GM23338 (cell line): ENCODE measurements at regions not wholly inside any gene's neighbourhood (a gene's known extent, or its start where the extent isn't known, plus 50 kb on each side); places are given as distances from the start of the nearest gene placed in this dataset.

Source experiments
- ATAC-seq: fragments of 200-7000 bp; cut with Tn5 transposase; 3 replicates; pipeline ENCODE4 v1.9.1; 2020
- DNase-seq: peaks from one replicate; pipeline ENCODE4 v3.0.0-alpha.2; 2015; ENCODE audit warnings: low spot score
- H2AFZ ChIP-seq: fragments of 200-600 bp; sonication (generic); 2 replicates; pipeline ENCODE4 v1.8.0; 2016; ENCODE audit warnings: antibody characterized with exemption, mild to moderate bottlenecking, moderate library complexity
- H3F3A ChIP-seq: fragments of 200-600 bp; sonication (generic); replicated peaks from 2 replicates; pipeline ENCODE4 v1.8.0; 2017; ENCODE audit warnings: antibody characterized with exemption, mixed run types, low read depth
- H3K27ac ChIP-seq: fragments of 200-600 bp; sonication (generic); 2 replicates; pipeline ENCODE4 v1.6.1; 2016; ENCODE audit warnings: low read depth
- H3K27me3 ChIP-seq: fragments of 200-600 bp; sonication (generic); 2 replicates; pipeline ENCODE4 v1.8.0; 2016; ENCODE audit warnings: mild to moderate bottlenecking, mixed run types, moderate library complexity; ENCODE audit not compliant: insufficient read depth
- H3K36me3 ChIP-seq: fragments of 200-600 bp; sonication (generic); 2 replicates; pipeline ENCODE4 v1.8.0; 2016; ENCODE audit warnings: mild to moderate bottlenecking; ENCODE audit not compliant: insufficient read depth
- H3K4me1 ChIP-seq: fragments of 200-600 bp; sonication (generic); 2 replicates; pipeline ENCODE4 v1.8.0; 2016; ENCODE audit warnings: mild to moderate bottlenecking, moderate library complexity; ENCODE audit not compliant: insufficient read depth
- H3K4me2 ChIP-seq: fragments of 200-600 bp; sonication (generic); 2 replicates; pipeline ENCODE4 v1.7.1; 2017; ENCODE audit warnings: mixed run types
- H3K4me3 ChIP-seq: fragments of 200-600 bp; sonication (generic); 2 replicates; pipeline ENCODE4 v1.6.1; 2016; ENCODE audit warnings: mixed run types
- H3K79me2 ChIP-seq: fragments of 200-600 bp; sonication (generic); replicated peaks from 2 replicates; pipeline ENCODE4 v1.8.0; 2017; ENCODE audit warnings: mild to moderate bottlenecking; ENCODE audit not compliant: insufficient read depth
- H3K9me2 ChIP-seq: fragments of 200-600 bp; sonication (generic); 2 replicates; pipeline ENCODE4 v1.8.0; 2017; ENCODE audit not compliant: insufficient read depth
- H4K20me1 ChIP-seq: fragments of 200-600 bp; sonication (generic); replicated peaks from 2 replicates; pipeline ENCODE4 v1.8.0; 2017; ENCODE audit warnings: mild to moderate bottlenecking; ENCODE audit not compliant: insufficient read depth
- H3K27ac Mint-ChIP-seq: 2 replicates; pipeline ENCODE4 v1.8.0; 2020; ENCODE audit warnings: inconsistent platforms, mild to moderate bottlenecking, moderate library complexity, mixed read lengths
- H3K27me3 Mint-ChIP-seq: 3 replicates; pipeline ENCODE4 v1.8.0; 2022; ENCODE audit warnings: low read depth, mild to moderate bottlenecking, moderate library complexity, mixed read lengths, inconsistent platforms; ENCODE audit not compliant: insufficient read depth, poor library complexity
- H3K36me3 Mint-ChIP-seq: 3 replicates; pipeline ENCODE4 v1.8.0; 2021; ENCODE audit warnings: low read depth, mild to moderate bottlenecking, inconsistent platforms, moderate library complexity, mixed read lengths
- H3K4me1 Mint-ChIP-seq: 3 replicates; pipeline ENCODE4 v1.8.0; 2020; ENCODE audit warnings: mild to moderate bottlenecking, inconsistent platforms, mixed read lengths
- H3K4me3 Mint-ChIP-seq: 3 replicates; pipeline ENCODE4 v1.8.0; 2021; ENCODE audit warnings: moderate library complexity, mild to moderate bottlenecking, inconsistent platforms, mixed read lengths
- H3K9me3 Mint-ChIP-seq: 3 replicates; pipeline ENCODE4 v1.8.0; 2020; ENCODE audit warnings: moderate library complexity, mild to moderate bottlenecking, inconsistent platforms, mixed read lengths
- ZNF114 ChIP-seq: fragments of 250-450 bp; sonication (Bioruptor Pico); IDR thresholded peaks from 2 replicates; pipeline ENCODE4 v1.5.0; 2020; ENCODE audit warnings: mild to moderate bottlenecking, moderate library complexity
- TF ChIP-seq, protein P1 (sequence below), 2 experiments: fragments of 200-600 bp in 1 of 2; sonication (generic) in 1 of 2; conservative IDR thresholded peaks; 2 replicates each; pipeline versions ENCODE4 v1.5.1 to v1.6.1; 2016 to 2017; ENCODE audit warnings: antibody characterized with exemption in 2 of 2, low read depth in 2 of 2, mild to moderate bottlenecking in 2 of 2, moderate library complexity in 1 of 2
- TF ChIP-seq, protein P2 (sequence below): fragments of 250-450 bp; sonication (Bioruptor Pico); IDR thresholded peaks from 2 replicates; pipeline ENCODE4 v1.5.0; 2020; ENCODE audit warnings: mild to moderate bottlenecking, moderate library complexity

- Mint-ChIP-seq H3K4me1 (no peaks in the 10 kb centered on the region), H3K4me3 (no peak overlapping the region), H3K36me3 (no peaks in the 10 kb centered on the region), H3K27me3 (peaks cover 4% of the 10 kb centered on the region), H3K9me3 (peaks cover under 1% of the 10 kb centered on the region; the same call in 1 of the 3 replicates), H3K27ac (no peak overlapping the region)
- ATAC-seq (no peak), DNase-seq (no peak)
- H3K4me2 ChIP-seq = no peak overlapping the region
- peaks cover 22% of the 10 kb centered on the region for H3K9me2 ChIP-seq
- no peak overlapping the region for H2AFZ ChIP-seq
- no peaks in the 10 kb centered on the region for H3K79me2 ChIP-seq
- H3F3A ChIP-seq = no peaks in the 10 kb centered on the region
- no peak overlapping the region for H3K27ac ChIP-seq
- no peaks in the 10 kb centered on the region for H3K4me1 ChIP-seq
- H3K36me3 ChIP-seq = 0 out of 2 replicates have a peak, but pooled peaks cover 4% of the 10 kb centered on the region
- no peak overlapping the region for H3K4me3 ChIP-seq
- H4K20me1 ChIP-seq = no peaks in the 10 kb centered on the region
- TF ChIP-seq, protein P1, sequence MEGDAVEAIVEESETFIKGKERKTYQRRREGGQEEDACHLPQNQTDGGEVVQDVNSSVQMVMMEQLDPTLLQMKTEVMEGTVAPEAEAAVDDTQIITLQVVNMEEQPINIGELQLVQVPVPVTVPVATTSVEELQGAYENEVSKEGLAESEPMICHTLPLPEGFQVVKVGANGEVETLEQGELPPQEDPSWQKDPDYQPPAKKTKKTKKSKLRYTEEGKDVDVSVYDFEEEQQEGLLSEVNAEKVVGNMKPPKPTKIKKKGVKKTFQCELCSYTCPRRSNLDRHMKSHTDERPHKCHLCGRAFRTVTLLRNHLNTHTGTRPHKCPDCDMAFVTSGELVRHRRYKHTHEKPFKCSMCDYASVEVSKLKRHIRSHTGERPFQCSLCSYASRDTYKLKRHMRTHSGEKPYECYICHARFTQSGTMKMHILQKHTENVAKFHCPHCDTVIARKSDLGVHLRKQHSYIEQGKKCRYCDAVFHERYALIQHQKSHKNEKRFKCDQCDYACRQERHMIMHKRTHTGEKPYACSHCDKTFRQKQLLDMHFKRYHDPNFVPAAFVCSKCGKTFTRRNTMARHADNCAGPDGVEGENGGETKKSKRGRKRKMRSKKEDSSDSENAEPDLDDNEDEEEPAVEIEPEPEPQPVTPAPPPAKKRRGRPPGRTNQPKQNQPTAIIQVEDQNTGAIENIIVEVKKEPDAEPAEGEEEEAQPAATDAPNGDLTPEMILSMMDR (conservative IDR thresholded peaks at IDR 0.05; ENCODE audit: low read depth in 2 of 2) = no peak
- TF ChIP-seq, protein P2, sequence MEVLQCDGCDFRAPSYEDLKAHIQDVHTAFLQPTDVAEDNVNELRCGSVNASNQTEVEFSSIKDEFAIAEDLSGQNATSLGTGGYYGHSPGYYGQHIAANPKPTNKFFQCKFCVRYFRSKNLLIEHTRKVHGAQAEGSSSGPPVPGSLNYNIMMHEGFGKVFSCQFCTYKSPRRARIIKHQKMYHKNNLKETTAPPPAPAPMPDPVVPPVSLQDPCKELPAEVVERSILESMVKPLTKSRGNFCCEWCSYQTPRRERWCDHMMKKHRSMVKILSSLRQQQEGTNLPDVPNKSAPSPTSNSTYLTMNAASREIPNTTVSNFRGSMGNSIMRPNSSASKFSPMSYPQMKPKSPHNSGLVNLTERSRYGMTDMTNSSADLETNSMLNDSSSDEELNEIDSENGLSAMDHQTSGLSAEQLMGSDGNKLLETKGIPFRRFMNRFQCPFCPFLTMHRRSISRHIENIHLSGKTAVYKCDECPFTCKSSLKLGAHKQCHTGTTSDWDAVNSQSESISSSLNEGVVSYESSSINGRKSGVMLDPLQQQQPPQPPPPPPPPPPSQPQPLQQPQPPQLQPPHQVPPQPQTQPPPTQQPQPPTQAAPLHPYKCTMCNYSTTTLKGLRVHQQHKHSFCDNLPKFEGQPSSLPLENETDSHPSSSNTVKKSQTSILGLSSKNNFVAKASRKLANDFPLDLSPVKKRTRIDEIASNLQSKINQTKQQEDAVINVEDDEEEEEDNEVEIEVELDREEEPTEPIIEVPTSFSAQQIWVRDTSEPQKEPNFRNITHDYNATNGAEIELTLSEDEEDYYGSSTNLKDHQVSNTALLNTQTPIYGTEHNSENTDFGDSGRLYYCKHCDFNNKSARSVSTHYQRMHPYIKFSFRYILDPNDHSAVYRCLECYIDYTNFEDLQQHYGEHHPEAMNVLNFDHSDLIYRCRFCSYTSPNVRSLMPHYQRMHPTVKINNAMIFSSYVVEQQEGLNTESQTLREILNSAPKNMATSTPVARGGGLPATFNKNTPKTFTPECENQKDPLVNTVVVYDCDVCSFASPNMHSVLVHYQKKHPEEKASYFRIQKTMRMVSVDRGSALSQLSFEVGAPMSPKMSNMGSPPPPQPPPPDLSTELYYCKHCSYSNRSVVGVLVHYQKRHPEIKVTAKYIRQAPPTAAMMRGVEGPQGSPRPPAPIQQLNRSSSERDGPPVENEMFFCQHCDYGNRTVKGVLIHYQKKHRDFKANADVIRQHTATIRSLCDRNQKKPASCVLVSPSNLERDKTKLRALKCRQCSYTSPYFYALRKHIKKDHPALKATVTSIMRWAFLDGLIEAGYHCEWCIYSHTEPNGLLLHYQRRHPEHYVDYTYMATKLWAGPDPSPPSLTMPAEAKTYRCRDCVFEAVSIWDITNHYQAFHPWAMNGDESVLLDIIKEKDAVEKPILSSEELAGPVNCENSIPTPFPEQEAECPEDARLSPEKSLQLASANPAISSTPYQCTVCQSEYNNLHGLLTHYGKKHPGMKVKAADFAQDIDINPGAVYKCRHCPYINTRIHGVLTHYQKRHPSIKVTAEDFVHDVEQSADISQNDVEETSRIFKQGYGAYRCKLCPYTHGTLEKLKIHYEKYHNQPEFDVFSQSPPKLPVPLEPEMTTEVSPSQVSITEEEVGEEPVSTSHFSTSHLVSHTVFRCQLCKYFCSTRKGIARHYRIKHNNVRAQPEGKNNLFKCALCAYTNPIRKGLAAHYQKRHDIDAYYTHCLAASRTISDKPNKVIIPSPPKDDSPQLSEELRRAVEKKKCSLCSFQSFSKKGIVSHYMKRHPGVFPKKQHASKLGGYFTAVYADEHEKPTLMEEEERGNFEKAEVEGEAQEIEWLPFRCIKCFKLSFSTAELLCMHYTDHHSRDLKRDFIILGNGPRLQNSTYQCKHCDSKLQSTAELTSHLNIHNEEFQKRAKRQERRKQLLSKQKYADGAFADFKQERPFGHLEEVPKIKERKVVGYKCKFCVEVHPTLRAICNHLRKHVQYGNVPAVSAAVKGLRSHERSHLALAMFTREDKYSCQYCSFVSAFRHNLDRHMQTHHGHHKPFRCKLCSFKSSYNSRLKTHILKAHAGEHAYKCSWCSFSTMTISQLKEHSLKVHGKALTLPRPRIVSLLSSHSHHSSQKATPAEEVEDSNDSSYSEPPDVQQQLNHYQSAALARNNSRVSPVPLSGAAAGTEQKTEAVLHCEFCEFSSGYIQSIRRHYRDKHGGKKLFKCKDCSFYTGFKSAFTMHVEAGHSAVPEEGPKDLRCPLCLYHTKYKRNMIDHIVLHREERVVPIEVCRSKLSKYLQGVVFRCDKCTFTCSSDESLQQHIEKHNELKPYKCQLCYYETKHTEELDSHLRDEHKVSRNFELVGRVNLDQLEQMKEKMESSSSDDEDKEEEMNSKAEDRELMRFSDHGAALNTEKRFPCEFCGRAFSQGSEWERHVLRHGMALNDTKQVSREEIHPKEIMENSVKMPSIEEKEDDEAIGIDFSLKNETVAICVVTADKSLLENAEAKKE (CRISPR knock-in tag) = no peak
- no peak for TF ChIP-seq ZNF114 (CRISPR knock-in tag)
- H3K27me3 ChIP-seq = no peaks in the 10 kb centered on the region
Observed at GRCh38 chr21:20419772-20420171, 578.4 kb upstream of the NCAM2 start.

DNA sequence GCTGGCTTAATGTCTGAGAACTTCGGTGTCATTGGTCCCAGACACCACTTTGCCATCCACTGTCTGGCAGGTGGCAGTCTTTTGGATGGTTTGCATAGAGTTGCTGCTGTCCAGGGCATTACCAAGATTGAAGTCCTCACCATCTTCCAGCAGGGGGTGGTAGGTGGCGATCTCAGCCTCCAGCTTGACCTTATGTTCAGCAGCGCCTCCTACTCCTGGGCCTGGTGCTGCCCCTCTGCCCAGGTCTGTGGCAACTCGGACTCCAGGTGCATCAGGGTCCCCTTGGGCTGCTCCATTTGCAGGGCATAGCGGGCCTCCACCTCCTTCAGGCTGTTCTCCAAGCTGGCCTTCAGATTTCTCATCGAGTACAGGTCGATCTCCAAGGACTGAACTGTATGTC lies 573.3 kb upstream of the NCAM2 start:
- no peaks in the 10 kb centered on the region for H3K4me1 Mint-ChIP-seq
- Histone ChIP-seq H3K4me1 (no peaks in the 10 kb centered on the region), H2AFZ (no peak overlapping the region), H3K27ac (no peak overlapping the region), H4K20me1 (no peaks in the 10 kb centered on the region), H3K4me2 (no peak overlapping the region), H3K36me3 (no peaks in the 10 kb centered on the region), H3F3A (no peaks in the 10 kb centered on the region), H3K27me3 (no peaks in the 10 kb centered on the region), H3K4me3 (no peak overlapping the region), H3K9me2 (peaks cover 20% of the 10 kb centered on the region), H3K79me2 (no peaks in the 10 kb centered on the region)
- peaks cover 4% of the 10 kb centered on the region; the same call in 2 of the 3 replicates for H3K9me3 Mint-ChIP-seq
- DNase-seq (peak; percentile 5), ATAC-seq (no peak)
- H3K4me3 Mint-ChIP-seq = no peak overlapping the region
- H3K27ac Mint-ChIP-seq = no peak overlapping the region
- peaks cover 2% of the 10 kb centered on the region for H3K27me3 Mint-ChIP-seq
- no peaks in the 10 kb centered on the region for H3K36me3 Mint-ChIP-seq
- TF ChIP-seq, protein P1 (conservative IDR thresholded peaks at IDR 0.05; ENCODE audit: low read depth in 2 of 2) = peak in 1 of 2 experiments; percentile 27; a peak in 2 of 4 replicates
